ENCODE measurements at regions not wholly inside any gene's neighbourhood (a gene's known extent, or its start where the extent isn't known, plus 50 kb on each side); places are given as distances from the start of the nearest gene placed in this dataset.
"Not testable (repeated sequence)": the region's sequence is repeated elsewhere in the genome, so short reads cannot be mapped to it uniquely, and the experiment has no call there.

GRCh38 chr12:104887452-104887851 is 70.6 kb downstream of the SLC41A2 start:
- no peak for DNase-seq (ENCODE audit: low spot score)
- Histone ChIP-seq H3K36me3 (ENCODE audit: control insufficient read depth in 4 of 4, insufficient read depth in 3 of 4, low read depth in 1 of 4, low read length in 3 of 4) (peaks cover 1 to 11% (median 3%) of the 10 kb centered on the region in 4 donors), H3K9me3 (ENCODE audit: control insufficient read depth in 4 of 4, low read length in 3 of 4) (no peaks in the 10 kb centered on the region), H3K9ac (ENCODE audit: low read depth in 1 of 2, low read length in 2 of 2) (no peak overlapping the region), H3K27me3 (ENCODE audit: control insufficient read depth in 4 of 4, insufficient read depth in 4 of 4, low read length in 3 of 4) (no peaks in the 10 kb centered on the region), H3K4me1 (ENCODE audit: control insufficient read depth in 4 of 4, insufficient read depth in 4 of 4, low read length in 3 of 4) (peaks cover 0 to 11% (median 8%) of the 10 kb centered on the region in 4 donors), H3K27ac (ENCODE audit: low read depth in 1 of 2, low read length in 2 of 2) (no peak overlapping the region), H3K4me3 (ENCODE audit: low read depth in 1 of 3, low read length in 3 of 3) (no peak overlapping the region)
- TF ChIP-seq, protein P1, sequence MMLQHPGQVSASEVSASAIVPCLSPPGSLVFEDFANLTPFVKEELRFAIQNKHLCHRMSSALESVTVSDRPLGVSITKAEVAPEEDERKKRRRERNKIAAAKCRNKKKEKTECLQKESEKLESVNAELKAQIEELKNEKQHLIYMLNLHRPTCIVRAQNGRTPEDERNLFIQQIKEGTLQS (IDR thresholded peaks at IDR 0.05) = no peak
- no peak for TF ChIP-seq FOXA2 (IDR thresholded peaks at IDR 0.05)
- TF ChIP-seq YY1 (IDR thresholded peaks at IDR 0.05) = no peak
- no peak for TF ChIP-seq JUND (IDR thresholded peaks at IDR 0.05)
- no peak for TF ChIP-seq FOXA1 (IDR thresholded peaks at IDR 0.05)
- no peak for TF ChIP-seq RAD21 (IDR thresholded peaks at IDR 0.05)
- no peak for TF ChIP-seq RXRA (IDR thresholded peaks at IDR 0.05)
- TF ChIP-seq REST (IDR thresholded peaks at IDR 0.05) = no peak
- TF ChIP-seq SP1 (IDR thresholded peaks at IDR 0.05) = no peak
- TF ChIP-seq GABPA (IDR thresholded peaks at IDR 0.05 in 1 of 2, conservative IDR thresholded peaks at IDR 0.05 in 1 of 2) = no peak
- no peak for TF ChIP-seq HNF4G (IDR thresholded peaks at IDR 0.05)
- no peak for TF ChIP-seq NR2F2 (IDR thresholded peaks at IDR 0.05)
- TF ChIP-seq TAF1 (conservative IDR thresholded peaks at IDR 0.05) = no peak
- TF ChIP-seq MAX (IDR thresholded peaks at IDR 0.05) = no peak
- no peak for TF ChIP-seq ZBTB33 (IDR thresholded peaks at IDR 0.05)
- no peak for TF ChIP-seq EGR1 (IDR thresholded peaks at IDR 0.05; ENCODE audit: low read depth in 2 of 2)
- 71% methylated on average over 2 of the region's 2 CpGs for WGBS

GRCh38 chr12:104886418-104887401 is 71.4 kb downstream of the SLC41A2 start:
- no peak for DNase-seq (ENCODE audit: low spot score)
- Histone ChIP-seq H3K27ac (ENCODE audit: low read depth in 1 of 2, low read length in 2 of 2) (no peak overlapping the region), H3K36me3 (ENCODE audit: control insufficient read depth in 4 of 4, insufficient read depth in 3 of 4, low read depth in 1 of 4, low read length in 3 of 4) (peaks cover 1 to 11% (median 3%) of the 10 kb centered on the region in 4 donors), H3K27me3 (ENCODE audit: control insufficient read depth in 4 of 4, insufficient read depth in 4 of 4, low read length in 3 of 4) (no peaks in the 10 kb centered on the region), H3K4me3 (ENCODE audit: low read depth in 1 of 3, low read length in 3 of 3) (no peak overlapping the region), H3K9me3 (ENCODE audit: control insufficient read depth in 4 of 4, low read length in 3 of 4) (no peaks in the 10 kb centered on the region), H3K4me1 (ENCODE audit: control insufficient read depth in 4 of 4, insufficient read depth in 4 of 4, low read length in 3 of 4) (peaks cover 0 to 11% (median 8%) of the 10 kb centered on the region in 4 donors), H3K9ac (ENCODE audit: low read depth in 1 of 2, low read length in 2 of 2) (no peak overlapping the region)
- TF ChIP-seq CTCF (IDR thresholded peaks at IDR 0.05; ENCODE audit: low read depth, low read length, missing input control) (no peak), HNF4G (IDR thresholded peaks at IDR 0.05) (no peak), NR2F2 (IDR thresholded peaks at IDR 0.05) (no peak), JUND (IDR thresholded peaks at IDR 0.05) (no peak), RAD21 (IDR thresholded peaks at IDR 0.05) (no peak), GABPA (IDR thresholded peaks at IDR 0.05 in 1 of 2, conservative IDR thresholded peaks at IDR 0.05 in 1 of 2) (no peak), FOXA1 (IDR thresholded peaks at IDR 0.05) (no peak)
- 76% methylated on average over 3 of the region's 3 CpGs for WGBS

- 98% methylated on average over 2 of the region's 3 CpGs for WGBS
- H3K36me3 ChIP-seq (ENCODE audit: control insufficient read depth in 4 of 4, insufficient read depth in 3 of 4, low read depth in 1 of 4, low read length in 3 of 4); H3K4me1 ChIP-seq (ENCODE audit: control insufficient read depth in 4 of 4, insufficient read depth in 4 of 4, low read length in 3 of 4); H3K27me3 ChIP-seq (ENCODE audit: control insufficient read depth in 4 of 4, insufficient read depth in 4 of 4, low read length in 3 of 4); H3K4me3 ChIP-seq (ENCODE audit: low read depth in 1 of 3, low read length in 3 of 3); H3K9ac ChIP-seq (ENCODE audit: low read depth in 1 of 2, low read length in 2 of 2); DNase-seq (ENCODE audit: low spot score); H3K27ac ChIP-seq (ENCODE audit: low read depth in 1 of 2, low read length in 2 of 2); H3K9me3 ChIP-seq (ENCODE audit: control insufficient read depth in 4 of 4, low read length in 3 of 4): not testable (repeated sequence)
These were observed 79.2 kb downstream of the SLC41A2 start for GRCh38 chr12:104878858-104879257.

Data from liver (tissue), 8 donors.